Heart right ventricle (tissue), 16 donors: ENCODE measurements at regions not wholly inside any gene's neighbourhood (a gene's known extent, or its start where the extent isn't known, plus 50 kb on each side); places are given as distances from the start of the nearest gene placed in this dataset.

Experiments
- ATAC-seq, 8 donors: fragments of 200-7000 bp; cut with Tn5 transposase; one replicate each; pipeline ENCODE4 v1.9.1; 2020; ENCODE audit warnings: mild to moderate bottlenecking in 8 of 8, moderate library complexity in 8 of 8, moderate number of reproducible peaks in 1 of 8
- DNase-seq, 2 donors: peaks; one replicate each; pipeline ENCODE4 v3.0.0-alpha.2; 2020
- H3K27ac ChIP-seq, 10 donors: fragments of 200-600 bp; sonication (generic) in 2 of 10; one replicate each; pipeline versions ENCODE4 v1.5.0 to v1.8.0; 2020 to 2022; ENCODE audit warnings: mild to moderate bottlenecking in 3 of 10
- H3K27me3 ChIP-seq, 7 donors: fragments of 200-600 bp; one replicate each; pipeline ENCODE4 v1.8.0; 2021 to 2022; ENCODE audit warnings: mild to moderate bottlenecking in 2 of 7
- H3K36me3 ChIP-seq, 9 donors: fragments of 200-600 bp; sonication (generic) in 1 of 9; one replicate each; pipeline versions ENCODE4 v1.5.0 to v1.8.0; 2020 to 2022; ENCODE audit warnings: mild to moderate bottlenecking in 2 of 9
- H3K4me1 ChIP-seq, 9 donors: fragments of 200-600 bp; sonication (generic) in 1 of 9; one replicate each; pipeline versions ENCODE4 v1.5.0 to v1.8.0; 2020 to 2022; ENCODE audit warnings: mild to moderate bottlenecking in 4 of 9
- H3K4me3 ChIP-seq, 10 donors: fragments of 200-600 bp; sonication (generic) in 2 of 10; one replicate each; pipeline versions ENCODE4 v1.5.0 to v1.8.0; 2020 to 2022; ENCODE audit warnings: mild to moderate bottlenecking in 7 of 10, moderate library complexity in 2 of 10
- H3K9me3 ChIP-seq, 11 donors: fragments of 200-600 bp in 10 of 11; sonication (generic) in 2 of 11; one replicate each; pipeline versions ENCODE4 v1.5.0 to v1.8.0; 2013 to 2022; ENCODE audit warnings: mild to moderate bottlenecking in 2 of 11, control low read depth in 1 of 11, moderate library complexity in 1 of 11
- WGBS, 2 donors: extraction: QIAGEN DNeasy Blood & Tissue Kit; methylation state at CpG; one replicate each; pipeline ENCODE4 v1.1.7; 2013; ENCODE audit warnings: inconsistent platforms in 1 of 2; 5-methylcytosine and 5-hydroxymethylcytosine counted together
- intact Hi-C, 10 donors: fragments of 100-400 bp; cut with DNase I; formaldehyde crosslinking; loops; one replicate each; pipeline versions ENCODE4 v1.11.1 to v1.14.2; 2022
- TF ChIP-seq, protein P1 (sequence below), 9 donors: fragments of 200-600 bp; sonication (generic) in 2 of 9; IDR thresholded peaks; one replicate each; pipeline versions ENCODE4 v1.5.0 to v1.8.0; 2021 to 2022; ENCODE audit warnings: antibody characterized with exemption in 9 of 9, mild to moderate bottlenecking in 5 of 9, moderate library complexity in 1 of 9
- donor health status: Arrhythmogenic right ventricular cardiomyopathy.
- donor health status: ischemic (EF 13 %, LVEDD 7.1; RV severe dilation, severe dysfunction).
- donor health status: healthy with polysubstance abuse.
- donor health status: DM: no; HTN: yes; CAD: no.
- donor health status: DM: no; HTN: no; CAD: no.
- donor health status: ischemic (EF 25% LVEDD 6.9; RV normal size, moderate dysfunction).
- donor health status: ischemic (EF 25% LVEDD 5.7; RV mildly dilated, moderate dysfunction).
- donor health status: healthy.
- donor health status: DM: yes; HTN: yes; CAD: no.
- donor health status: Ischemic cardiomyopathy.
- donor health status: ischemic (EF 35%, LVEDD 5.7; RV mildly dilated, moderate dysfunction).
- donor health status: nonischemic (EF 11% LVEDD 7.7; RV severe dilation, severe dysfunction).
- donor health status: DM: yes; HTN: yes; CAD: no.
- donor health status: PGD.
- donor health status: ischemic (EF 29% LVEDD 5.4; RV normal size, mild dysfunction).
- donor health status: nonischemic (EF 23%, LVEDD 6.1; RV moderate dilation, normal function).

- Histone ChIP-seq H3K9me3 (peaks cover 0 to 23% (median 10%) of the 10 kb centered on the region in 11 donors), H3K27ac (no peak overlapping the region), H3K27me3 (no peaks in the 10 kb centered on the region), H3K4me3 (no peak overlapping the region), H3K4me1 (no peaks in the 10 kb centered on the region), H3K36me3 (no peaks in the 10 kb centered on the region)
- TF ChIP-seq, protein P1, sequence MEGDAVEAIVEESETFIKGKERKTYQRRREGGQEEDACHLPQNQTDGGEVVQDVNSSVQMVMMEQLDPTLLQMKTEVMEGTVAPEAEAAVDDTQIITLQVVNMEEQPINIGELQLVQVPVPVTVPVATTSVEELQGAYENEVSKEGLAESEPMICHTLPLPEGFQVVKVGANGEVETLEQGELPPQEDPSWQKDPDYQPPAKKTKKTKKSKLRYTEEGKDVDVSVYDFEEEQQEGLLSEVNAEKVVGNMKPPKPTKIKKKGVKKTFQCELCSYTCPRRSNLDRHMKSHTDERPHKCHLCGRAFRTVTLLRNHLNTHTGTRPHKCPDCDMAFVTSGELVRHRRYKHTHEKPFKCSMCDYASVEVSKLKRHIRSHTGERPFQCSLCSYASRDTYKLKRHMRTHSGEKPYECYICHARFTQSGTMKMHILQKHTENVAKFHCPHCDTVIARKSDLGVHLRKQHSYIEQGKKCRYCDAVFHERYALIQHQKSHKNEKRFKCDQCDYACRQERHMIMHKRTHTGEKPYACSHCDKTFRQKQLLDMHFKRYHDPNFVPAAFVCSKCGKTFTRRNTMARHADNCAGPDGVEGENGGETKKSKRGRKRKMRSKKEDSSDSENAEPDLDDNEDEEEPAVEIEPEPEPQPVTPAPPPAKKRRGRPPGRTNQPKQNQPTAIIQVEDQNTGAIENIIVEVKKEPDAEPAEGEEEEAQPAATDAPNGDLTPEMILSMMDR (IDR thresholded peaks at IDR 0.05): peak in 5 of 9 donors; percentile 21 to 51 (median 32)
- WGBS, 2 donors: 62 to 73% methylated on average over 7 of the region's 7 CpGs
- ATAC-seq (no peak), DNase-seq (no peak)
- intact Hi-C loops: loop anchor here in 5 of 10 donors (1.0 to 10.0 kb wide), 5 partner anchors 231 to 571 kb away; no protein-coding TSS in a partner anchor
Measured at GRCh38 chr5:40165789-40166728, 513.7 kb upstream of the PTGER4 start.

DNA sequence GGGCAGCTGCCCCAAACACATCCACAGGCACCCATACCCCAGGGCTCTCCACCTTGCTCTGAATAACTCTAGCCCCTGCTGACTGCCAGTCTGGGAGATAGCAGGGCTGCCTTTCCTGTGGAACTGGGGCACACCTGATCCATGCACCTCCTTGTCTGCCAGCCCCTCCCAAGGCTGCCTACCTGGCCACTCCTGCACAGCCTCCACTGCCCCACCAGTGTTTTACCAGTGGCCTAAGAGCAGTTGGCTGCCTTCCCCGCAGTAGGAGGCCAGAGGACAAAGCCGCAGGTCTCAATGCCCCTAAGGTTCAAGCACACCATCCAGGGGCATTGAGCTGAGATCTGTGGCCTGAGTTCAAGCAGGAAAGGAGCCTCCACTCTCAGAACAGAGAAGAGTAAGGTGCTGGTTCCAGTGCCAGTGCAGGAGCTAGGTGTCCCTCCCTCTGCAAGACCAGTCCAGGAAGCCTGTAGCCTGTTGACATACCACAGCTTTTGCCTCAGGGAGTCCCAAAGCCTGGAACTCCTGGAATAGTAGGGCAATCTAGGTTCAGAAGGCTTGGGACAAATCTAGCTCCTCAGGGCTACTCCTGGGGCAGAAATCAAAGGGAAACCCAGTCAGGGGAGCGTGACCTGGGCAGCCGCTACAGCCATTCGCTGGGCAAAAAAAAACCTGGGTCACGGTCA is 514.5 kb upstream of the PTGER4 start:
- TF ChIP-seq, protein P1 (IDR thresholded peaks at IDR 0.05): no peak
- DNase-seq: no peak
- no peaks in the 10 kb centered on the region for H3K27me3 ChIP-seq
- no peak for ATAC-seq
- peaks cover 0 to 15% (median 3%) of the 10 kb centered on the region in 11 donors for H3K9me3 ChIP-seq
- H3K27ac ChIP-seq: no peak overlapping the region
- H3K4me1 ChIP-seq: no peaks in the 10 kb centered on the region
- H3K4me3 ChIP-seq: no peak overlapping the region
- intact Hi-C loops: loop anchor here in 5 of 10 donors (5.0 to 10.0 kb wide), 4 partner anchors 230 to 572 kb away; no protein-coding TSS in a partner anchor
- H3K36me3 ChIP-seq: no peaks in the 10 kb centered on the region
- 92 to 94% methylated on average over 6 of the region's 6 CpGs for WGBS, 2 donors

GRCh38 chr5:40160435-40160834 is 519.3 kb upstream of the PTGER4 start:
- no peaks in the 10 kb centered on the region for H3K4me1 ChIP-seq
- TF ChIP-seq, protein P1 (IDR thresholded peaks at IDR 0.05): no peak
- no peaks in the 10 kb centered on the region for H3K27me3 ChIP-seq
- H3K4me3 ChIP-seq: no peak overlapping the region
- H3K27ac ChIP-seq: no peak overlapping the region
- DNase-seq (no peak), ATAC-seq (no peak)
- intact Hi-C loops: loop anchor here in 3 of 10 donors (10.0 kb wide), 2 partner anchors 226 to 574 kb away; no protein-coding TSS in a partner anchor
- no peaks in the 10 kb centered on the region for H3K36me3 ChIP-seq
- 92 to 95% methylated on average over 7 of the region's 7 CpGs for WGBS, 2 donors
- peaks cover 0 to 3% (median 0%) of the 10 kb centered on the region in 11 donors for H3K9me3 ChIP-seq

- no peak for ATAC-seq
- WGBS, 2 donors: 74 to 87% methylated on average over 1 of the region's 1 CpG
Measured at GRCh38 chr5:40154194-40154593, 525.5 kb upstream of the PTGER4 start.

More at GRCh38 chr5:40154194-40154593, 525.5 kb upstream of the PTGER4 start:
- TF ChIP-seq, protein P1 (IDR thresholded peaks at IDR 0.05): no peak
- Histone ChIP-seq H3K4me1 (no peaks in the 10 kb centered on the region), H3K27ac (no peak overlapping the region), H3K9me3 (peaks cover 0 to 3% (median 0%) of the 10 kb centered on the region in 11 donors), H3K27me3 (no peaks in the 10 kb centered on the region), H3K36me3 (no peaks in the 10 kb centered on the region), H3K4me3 (no peak overlapping the region)
- DNase-seq: no peak
- intact Hi-C loops: no loop called here
